Smooth muscle cell (in vitro differentiated cells): ENCODE measurements at regions not wholly inside any gene's neighbourhood (a gene's known extent, or its start where the extent isn't known, plus 50 kb on each side); places are given as distances from the start of the nearest gene placed in this dataset.

Experiments used
- DNase-seq: peaks from one replicate; lab custom pipeline; 2025; ENCODE audit not compliant: unreplicated experiment; lab: John Stamatoyannopoulos, UW
- H2AFZ ChIP-seq: fragments of 200-600 bp; sonication (generic); 2 replicates; pipeline ENCODE4 v1.6.0; 2016; ENCODE audit warnings: antibody characterized with exemption, low read depth, mild to moderate bottlenecking
- H3F3A ChIP-seq: fragments of 200-600 bp; sonication (generic); 2 replicates; pipeline ENCODE4 v1.6.0; 2017; ENCODE audit warnings: antibody characterized with exemption, low read depth
- H3K27ac ChIP-seq: fragments of 200-600 bp; sonication (generic); 2 replicates; pipeline ENCODE4 v1.5.1; 2016; ENCODE audit warnings: low read depth, mild to moderate bottlenecking
- H3K27me3 ChIP-seq: fragments of 200-600 bp; sonication (generic); 2 replicates; pipeline ENCODE4 v1.6.1; 2016; ENCODE audit warnings: low read depth, mild to moderate bottlenecking
- H3K36me3 ChIP-seq: fragments of 200-600 bp; sonication (generic); 2 replicates; pipeline ENCODE4 v1.5.1; 2016; ENCODE audit warnings: low read depth
- H3K4me1 ChIP-seq: fragments of 200-600 bp; sonication (generic); 2 replicates; pipeline ENCODE4 v1.5.1; 2016; ENCODE audit warnings: low read depth
- H3K4me2 ChIP-seq: fragments of 200-600 bp; sonication (generic); 2 replicates; pipeline ENCODE4 v1.6.0; 2016; ENCODE audit warnings: mild to moderate bottlenecking
- H3K4me3 ChIP-seq: fragments of 200-600 bp; sonication (generic); 2 replicates; pipeline ENCODE4 v1.5.1; 2016; ENCODE audit warnings: mild to moderate bottlenecking
- H3K79me2 ChIP-seq: fragments of 200-600 bp; sonication (generic); 2 replicates; pipeline ENCODE4 v1.6.0; 2016; ENCODE audit warnings: low read depth, mild to moderate bottlenecking
- H3K9ac ChIP-seq: fragments of 200-600 bp; sonication (generic); 2 replicates; pipeline ENCODE4 v1.6.0; 2016; ENCODE audit warnings: low read depth
- H3K9me3 ChIP-seq: fragments of 200-600 bp; sonication (generic); replicated peaks from 2 replicates; pipeline ENCODE4 v1.5.1; 2016; ENCODE audit warnings: low read depth
- H4K20me1 ChIP-seq: fragments of 200-600 bp; sonication (generic); 2 replicates; pipeline ENCODE4 v1.6.0; 2016; ENCODE audit warnings: low read depth
- CTCF ChIP-seq: fragments of 200-600 bp; sonication (generic); IDR thresholded peaks from 2 replicates; pipeline ENCODE4 v1.5.1; 2017; ENCODE audit warnings: borderline replicate concordance, mild to moderate bottlenecking, antibody characterized with exemption; ENCODE audit not compliant: insufficient read depth, poor library complexity, severe bottlenecking
- WGBS: methylation state at CpG from one replicate; pipeline ENCODE4 v1.1.7; 2016; ENCODE audit warnings: low lambda C conversion rate; 5-methylcytosine and 5-hydroxymethylcytosine counted together

GRCh38 chr11:69213316-69213715 is 57.6 kb downstream of the SMIM38 start:
- Histone ChIP-seq H3K27ac (no peak overlapping the region), H3K9me3 (no peaks in the 10 kb centered on the region), H3K27me3 (no peaks in the 10 kb centered on the region), H3K79me2 (no peaks in the 10 kb centered on the region), H3K4me1 (no peaks in the 10 kb centered on the region), H4K20me1 (no peaks in the 10 kb centered on the region), H2AFZ (no peak overlapping the region), H3K9ac (no peak overlapping the region), H3K4me2 (no peak overlapping the region), H3K36me3 (no peaks in the 10 kb centered on the region), H3K4me3 (no peak overlapping the region), H3F3A (no peaks in the 10 kb centered on the region)
- no peak for DNase-seq
- no peak for TF ChIP-seq CTCF
- 78% methylated on average over 9 of the region's 9 CpGs for WGBS

- Histone ChIP-seq H3F3A (no peaks in the 10 kb centered on the region), H4K20me1 (no peaks in the 10 kb centered on the region), H3K4me2 (no peak overlapping the region), H3K9me3 (no peaks in the 10 kb centered on the region), H3K4me3 (no peak overlapping the region), H3K27me3 (no peaks in the 10 kb centered on the region), H3K27ac (no peak overlapping the region), H3K4me1 (no peaks in the 10 kb centered on the region), H3K36me3 (no peaks in the 10 kb centered on the region), H3K9ac (no peak overlapping the region), H2AFZ (no peak overlapping the region), H3K79me2 (no peaks in the 10 kb centered on the region)
- no peak for DNase-seq
- no peak for TF ChIP-seq CTCF
- WGBS = 82% methylated on average over 1 of the region's 1 CpG
Observed at GRCh38 chr11:69213964-69214363, 58.2 kb downstream of the SMIM38 start.

- Histone ChIP-seq H3K4me1 (no peaks in the 10 kb centered on the region), H3K27me3 (no peaks in the 10 kb centered on the region), H3K4me2 (no peak overlapping the region), H3K4me3 (no peak overlapping the region), H3K36me3 (no peaks in the 10 kb centered on the region), H4K20me1 (no peaks in the 10 kb centered on the region), H3K27ac (no peak overlapping the region), H3F3A (no peaks in the 10 kb centered on the region), H3K9me3 (no peaks in the 10 kb centered on the region), H3K79me2 (no peaks in the 10 kb centered on the region), H3K9ac (no peak overlapping the region), H2AFZ (no peak overlapping the region)
- TF ChIP-seq CTCF = no peak
- WGBS = 96% methylated on average over 1 of the region's 1 CpG
- DNase-seq = no peak
Observed at GRCh38 chr11:69215216-69215615, 59.5 kb downstream of the SMIM38 start.

- Histone ChIP-seq H2AFZ (no peak overlapping the region), H3K27ac (no peak overlapping the region), H3K36me3 (no peaks in the 10 kb centered on the region), H3K9ac (no peak overlapping the region), H3K9me3 (no peaks in the 10 kb centered on the region), H3K4me3 (no peak overlapping the region), H3F3A (no peaks in the 10 kb centered on the region), H4K20me1 (no peaks in the 10 kb centered on the region), H3K4me2 (peak overlapping the region; percentile 30), H3K79me2 (no peaks in the 10 kb centered on the region), H3K4me1 (no peaks in the 10 kb centered on the region), H3K27me3 (no peaks in the 10 kb centered on the region)
- no peak for DNase-seq
- WGBS = 72% methylated on average over 6 of the region's 6 CpGs
- no peak for TF ChIP-seq CTCF
Observed at GRCh38 chr11:69215784-69216415, 60.2 kb downstream of the SMIM38 start.
